Hepatocyte (in vitro differentiated cells): ENCODE measurements at regions not wholly inside any gene's neighbourhood (a gene's known extent, or its start where the extent isn't known, plus 50 kb on each side); places are given as distances from the start of the nearest gene placed in this dataset.

Experiments
- DNase-seq: peaks from one replicate; pipeline ENCODE4 v3.0.0-alpha.2; 2016; ENCODE audit warnings: low spot score
- H2AFZ ChIP-seq: fragments of 200-600 bp; sonication (generic); 2 replicates; pipeline ENCODE4 v1.6.0; 2016; ENCODE audit warnings: antibody characterized with exemption, mild to moderate bottlenecking
- H3K27ac ChIP-seq: fragments of 200-600 bp; sonication (generic); 2 replicates; pipeline ENCODE4 v1.5.1; 2016; ENCODE audit warnings: mild to moderate bottlenecking
- H3K27me3 ChIP-seq: fragments of 200-600 bp; sonication (generic); 2 replicates; pipeline ENCODE4 v1.6.1; 2016
- H3K36me3 ChIP-seq: fragments of 200-600 bp; sonication (generic); replicated peaks from 2 replicates; pipeline ENCODE4 v1.5.1; 2016; ENCODE audit warnings: low read depth; ENCODE audit not compliant: insufficient read depth
- H3K4me1 ChIP-seq: fragments of 200-600 bp; sonication (generic); 2 replicates; pipeline ENCODE4 v1.5.1; 2016; ENCODE audit warnings: mild to moderate bottlenecking, moderate library complexity; ENCODE audit not compliant: insufficient read depth
- H3K4me2 ChIP-seq: fragments of 200-600 bp; sonication (generic); 2 replicates; pipeline ENCODE4 v1.6.0; 2016
- H3K4me3 ChIP-seq: fragments of 200-600 bp; sonication (generic); 2 replicates; pipeline ENCODE4 v1.5.1; 2016; ENCODE audit warnings: mild to moderate bottlenecking
- H3K79me2 ChIP-seq: fragments of 200-600 bp; sonication (generic); 2 replicates; pipeline ENCODE4 v1.6.0; 2017; ENCODE audit warnings: mild to moderate bottlenecking
- H3K9me2 ChIP-seq: fragments of 200-600 bp; sonication (generic); replicated peaks from 2 replicates; pipeline ENCODE4 v1.6.0; 2017; ENCODE audit warnings: mild to moderate bottlenecking; ENCODE audit not compliant: insufficient read depth
- H3K9me3 ChIP-seq: fragments of 200-600 bp; sonication (generic); 2 replicates; pipeline ENCODE4 v1.5.1; 2016; ENCODE audit warnings: low read depth, mild to moderate bottlenecking
- H4K20me1 ChIP-seq: fragments of 200-600 bp; sonication (generic); 2 replicates; pipeline ENCODE4 v1.6.0; 2016; ENCODE audit warnings: mild to moderate bottlenecking; ENCODE audit not compliant: insufficient read depth, poor library complexity, severe bottlenecking
- CTCF ChIP-seq: fragments of 200-600 bp; sonication (generic); IDR thresholded peaks from 2 replicates; pipeline ENCODE4 v1.5.1; 2016; ENCODE audit warnings: antibody characterized with exemption, mild to moderate bottlenecking; ENCODE audit not compliant: poor library complexity
- EZH2 ChIP-seq: fragments of 200-600 bp; sonication (generic); IDR thresholded peaks from 2 replicates; pipeline ENCODE4 v1.6.1; 2016; ENCODE audit warnings: antibody characterized with exemption, mild to moderate bottlenecking, borderline replicate concordance
- EZH2phosphoT487 ChIP-seq: fragments of 200-600 bp; sonication (generic); IDR thresholded peaks from one replicate; pipeline ENCODE4 v1.6.1; 2018; ENCODE audit warnings: antibody characterized with exemption, mild to moderate bottlenecking, low read depth, moderate library complexity; ENCODE audit not compliant: unreplicated experiment, severe bottlenecking
- WGBS: methylation state at CpG from one replicate; pipeline ENCODE4 v1.1.6; 2016; ENCODE audit warnings: low lambda C conversion rate; ENCODE audit errors: missing lambda C conversion rate; 5-methylcytosine and 5-hydroxymethylcytosine counted together

- Histone ChIP-seq H3K4me3 (no peak overlapping the region), H4K20me1 (no peaks in the 10 kb centered on the region), H2AFZ (no peak overlapping the region), H3K27me3 (peaks cover 2% of the 10 kb centered on the region), H3K27ac (peak overlapping the region; percentile 92), H3K9me2 (no peaks in the 10 kb centered on the region), H3K9me3 (no peaks in the 10 kb centered on the region), H3K4me2 (peak overlapping the region; percentile 54), H3K36me3 (no peaks in the 10 kb centered on the region), H3K4me1 (peaks cover 4% of the 10 kb centered on the region), H3K79me2 (no peaks in the 10 kb centered on the region)
- peak; percentile 24 for DNase-seq
- no peak for TF ChIP-seq CTCF
- no peak for TF ChIP-seq EZH2phosphoT487
- no peak for TF ChIP-seq EZH2
- 63% methylated on average over 1 of the region's 1 CpG for WGBS
Observed at GRCh38 chr10:23975431-23975830, 233.5 kb upstream of the KIAA1217 start.

DNA sequence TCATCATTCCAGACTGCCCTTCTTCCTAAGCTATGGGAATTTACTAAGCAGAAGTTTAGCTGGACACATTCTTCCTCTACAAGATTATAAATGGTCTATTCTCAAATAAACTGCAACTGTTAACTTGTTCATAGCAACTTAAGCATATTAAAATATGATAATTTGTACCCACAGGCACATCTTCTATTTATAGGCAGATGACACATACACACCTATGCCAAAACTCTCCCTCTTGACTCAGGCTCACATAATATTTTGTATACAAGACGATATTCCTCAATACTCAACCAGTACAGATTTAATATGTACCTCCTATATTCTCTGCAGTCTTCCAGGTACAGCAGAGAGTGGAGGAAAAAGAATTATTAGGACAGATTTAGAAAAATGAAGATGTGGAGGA is 232.7 kb upstream of the KIAA1217 start:
- no peak overlapping the region for H2AFZ ChIP-seq
- peaks cover 2% of the 10 kb centered on the region for H3K27me3 ChIP-seq
- peaks cover 4% of the 10 kb centered on the region for H3K4me1 ChIP-seq
- no peaks in the 10 kb centered on the region for H3K79me2 ChIP-seq
- no peak for DNase-seq
- no peak for TF ChIP-seq EZH2phosphoT487
- no peak for TF ChIP-seq EZH2
- no peak for TF ChIP-seq CTCF
- no peak overlapping the region for H3K4me3 ChIP-seq
- no peak overlapping the region for H3K4me2 ChIP-seq
- no peaks in the 10 kb centered on the region for H3K36me3 ChIP-seq
- H3K9me2 ChIP-seq, result no peaks in the 10 kb centered on the region
- peak overlapping the region; percentile 92 for H3K27ac ChIP-seq
- H4K20me1 ChIP-seq, result no peaks in the 10 kb centered on the region
- H3K9me3 ChIP-seq, result no peaks in the 10 kb centered on the region
- WGBS, result 88% methylated on average over 1 of the region's 1 CpG

DNA sequence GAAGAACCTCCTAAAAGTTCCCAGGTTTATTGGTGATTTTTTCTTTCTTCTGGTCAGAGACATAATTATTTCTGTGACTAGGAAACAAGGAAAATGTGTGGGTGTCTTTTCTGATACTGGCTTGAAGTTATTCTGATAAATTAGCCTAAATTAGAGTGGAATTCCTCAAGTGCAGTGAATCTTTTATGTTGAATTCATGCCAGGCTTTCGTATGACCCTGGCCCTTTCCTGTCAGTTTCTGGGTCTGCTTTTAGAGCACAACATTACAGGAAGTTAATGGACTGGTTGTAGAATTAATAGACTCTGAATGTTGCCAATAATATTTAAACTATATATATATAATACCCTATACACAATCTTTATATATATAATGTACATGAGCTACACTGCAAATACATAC is 230.6 kb upstream of the KIAA1217 start:
- H3K79me2 ChIP-seq, result no peaks in the 10 kb centered on the region
- no peak overlapping the region for H2AFZ ChIP-seq
- H4K20me1 ChIP-seq, result no peaks in the 10 kb centered on the region
- no peaks in the 10 kb centered on the region for H3K9me2 ChIP-seq
- H3K27me3 ChIP-seq, result peaks cover 2% of the 10 kb centered on the region
- WGBS, result 66% methylated on average over 1 of the region's 1 CpG
- H3K36me3 ChIP-seq, result no peaks in the 10 kb centered on the region
- no peak overlapping the region for H3K4me2 ChIP-seq
- no peak for DNase-seq
- peaks cover 4% of the 10 kb centered on the region for H3K4me1 ChIP-seq
- H3K4me3 ChIP-seq, result no peak overlapping the region
- H3K27ac ChIP-seq, result peak overlapping the region; percentile 74
- TF ChIP-seq EZH2 (no peak), EZH2phosphoT487 (no peak), CTCF (no peak)
- H3K9me3 ChIP-seq, result no peaks in the 10 kb centered on the region

DNA sequence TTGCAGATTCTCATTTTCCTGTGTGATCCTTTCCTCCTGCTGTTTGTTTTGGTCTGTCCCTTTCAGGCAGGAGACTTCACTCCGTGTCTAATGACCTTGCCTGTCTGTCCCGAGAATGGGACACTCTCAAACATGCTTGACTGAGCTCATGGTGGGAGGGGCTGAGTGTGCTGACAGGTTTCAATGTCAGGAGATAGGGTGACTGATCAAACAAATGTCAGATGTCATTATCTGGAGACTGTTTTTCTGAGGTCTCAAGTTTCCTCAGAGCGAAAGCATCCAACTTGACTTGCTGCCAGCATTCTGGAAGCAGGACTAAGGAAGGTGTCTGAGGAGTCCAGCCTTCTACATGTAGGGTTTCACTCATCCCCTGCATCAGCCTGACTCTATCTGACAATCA is 228.8 kb upstream of the KIAA1217 start:
- H3K9me2 ChIP-seq, result no peaks in the 10 kb centered on the region
- H3K4me2 ChIP-seq, result no peak overlapping the region
- H2AFZ ChIP-seq, result no peak overlapping the region
- H3K36me3 ChIP-seq, result no peaks in the 10 kb centered on the region
- WGBS, result 13% methylated on average over 3 of the region's 3 CpGs
- DNase-seq, result peak; percentile 61
- no peaks in the 10 kb centered on the region for H4K20me1 ChIP-seq
- no peaks in the 10 kb centered on the region for H3K79me2 ChIP-seq
- H3K9me3 ChIP-seq, result no peaks in the 10 kb centered on the region
- H3K4me1 ChIP-seq, result peaks cover 1% of the 10 kb centered on the region
- H3K4me3 ChIP-seq, result no peak overlapping the region
- peak overlapping the region; percentile 74 for H3K27ac ChIP-seq
- TF ChIP-seq CTCF (no peak), EZH2phosphoT487 (no peak), EZH2 (no peak)
- peaks cover 2% of the 10 kb centered on the region for H3K27me3 ChIP-seq
